Neural cell (in vitro differentiated cells): ENCODE measurements at regions not wholly inside any gene's neighbourhood (a gene's known extent, or its start where the extent isn't known, plus 50 kb on each side); places are given as distances from the start of the nearest gene placed in this dataset.

Experiments used
- CTCF ChIP-seq: fragments of 450-650 bp; IDR thresholded peaks from 2 replicates; pipeline ENCODE4 v1.5.1; 2014; ENCODE audit warnings: antibody characterized with exemption, mild to moderate bottlenecking, moderate library complexity; ENCODE audit not compliant: poor library complexity, severe bottlenecking
- EP300 ChIP-seq: fragments of 450-650 bp; conservative IDR thresholded peaks from 2 replicates; pipeline ENCODE4 v1.6.1; 2014; ENCODE audit warnings: antibody characterized with exemption, mild to moderate bottlenecking, moderate library complexity; ENCODE audit not compliant: poor library complexity, severe bottlenecking
- RAD21 ChIP-seq: fragments of 450-650 bp; conservative IDR thresholded peaks from 2 replicates; pipeline ENCODE4 v1.6.1; 2014; ENCODE audit warnings: antibody characterized with exemption, mild to moderate bottlenecking, moderate library complexity
- REST ChIP-seq: IDR thresholded peaks from 2 replicates; pipeline ENCODE4 v1.6.1; 2012; ENCODE audit warnings: borderline replicate concordance

- TF ChIP-seq CTCF (no peak), RAD21 (no peak), REST (no peak), EP300 (peak; percentile 12)
Measured at GRCh38 chr4:89586318-89586717, 250.6 kb downstream of the SNCA start.
